GM23248 (cell line): ENCODE measurements at regions not wholly inside any gene's neighbourhood (a gene's known extent, or its start where the extent isn't known, plus 50 kb on each side); places are given as distances from the start of the nearest gene placed in this dataset.
"Not testable (repeated sequence)": the region's sequence is repeated elsewhere in the genome, so short reads cannot be mapped to it uniquely, and the experiment has no call there.

Source experiments
- DNase-seq: peaks from one replicate; pipeline ENCODE4 v3.0.0-alpha.2; 2015
- H2AFZ ChIP-seq: fragments of 200-600 bp; sonication (generic); 2 replicates; pipeline ENCODE4 v1.6.1; 2016; ENCODE audit warnings: antibody characterized with exemption
- H3F3A ChIP-seq: fragments of 200-600 bp; sonication (generic); 2 replicates; pipeline ENCODE4 v1.6.1; 2016; ENCODE audit warnings: mild to moderate bottlenecking, antibody characterized with exemption, mixed run types; ENCODE audit not compliant: insufficient read depth
- H3K27ac ChIP-seq: fragments of 200-600 bp; sonication (generic); 2 replicates; pipeline ENCODE4 v1.5.1; 2016; ENCODE audit warnings: mild to moderate bottlenecking
- H3K27me3 ChIP-seq: fragments of 200-600 bp; sonication (generic); replicated peaks from 2 replicates; pipeline ENCODE4 v1.6.1; 2016; ENCODE audit warnings: mild to moderate bottlenecking; ENCODE audit not compliant: insufficient read depth
- H3K36me3 ChIP-seq: fragments of 200-600 bp; sonication (generic); 2 replicates; pipeline ENCODE4 v1.6.1; 2016; ENCODE audit warnings: low read depth, mild to moderate bottlenecking
- H3K4me1 ChIP-seq: fragments of 200-600 bp; sonication (generic); 2 replicates; pipeline ENCODE4 v1.6.1; 2016; ENCODE audit warnings: mild to moderate bottlenecking; ENCODE audit not compliant: insufficient read depth
- H3K4me2 ChIP-seq: fragments of 200-600 bp; sonication (generic); one replicate; pipeline ENCODE4 v1.6.1; 2016; ENCODE audit warnings: mild to moderate bottlenecking; ENCODE audit not compliant: unreplicated experiment
- H3K4me3 ChIP-seq: fragments of 200-600 bp; sonication (generic); 2 replicates; pipeline ENCODE4 v1.5.1; 2016; ENCODE audit warnings: mild to moderate bottlenecking
- H3K79me2 ChIP-seq: fragments of 200-600 bp; sonication (generic); 2 replicates; pipeline ENCODE4 v1.6.1; 2016; ENCODE audit warnings: mild to moderate bottlenecking; ENCODE audit not compliant: insufficient read depth
- H3K9ac ChIP-seq: fragments of 200-600 bp; sonication (generic); 2 replicates; pipeline ENCODE4 v1.6.1; 2016; ENCODE audit warnings: mild to moderate bottlenecking
- H3K9me2 ChIP-seq: fragments of 200-600 bp; sonication (generic); 2 replicates; pipeline ENCODE4 v1.6.1; 2016; ENCODE audit warnings: mixed run types, mild to moderate bottlenecking, moderate library complexity; ENCODE audit not compliant: insufficient read depth
- H3K9me3 ChIP-seq: fragments of 200-600 bp; sonication (generic); one replicate; pipeline ENCODE4 v1.6.1; 2017; ENCODE audit warnings: low read depth
- H4K20me1 ChIP-seq: fragments of 200-600 bp; sonication (generic); 2 replicates; pipeline ENCODE4 v1.6.0; 2016; ENCODE audit not compliant: insufficient read depth
- EZH2 ChIP-seq: fragments of 200-600 bp; sonication (generic); IDR thresholded peaks from 2 replicates; pipeline ENCODE4 v1.6.1; 2018; ENCODE audit warnings: antibody characterized with exemption, mild to moderate bottlenecking; ENCODE audit not compliant: insufficient read depth, poor library complexity, severe bottlenecking
- EZH2phosphoT487 ChIP-seq: fragments of 200-600 bp; sonication (generic); IDR thresholded peaks from 2 replicates; pipeline ENCODE4 v1.6.1; 2018; ENCODE audit warnings: antibody characterized with exemption, moderate library complexity, mild to moderate bottlenecking, low read depth; ENCODE audit not compliant: insufficient read depth
- WGBS, 2 experiments: methylation state at CpG; one replicate each; pipeline ENCODE4 v1.1.6; 2015 to 2017; ENCODE audit warnings: low lambda C conversion rate in 2 of 2, low coverage in 1 of 2; ENCODE audit errors: missing lambda C conversion rate in 2 of 2; 5-methylcytosine and 5-hydroxymethylcytosine counted together
- in situ Hi-C: fragments of 300-500 bp; cut with MboI; formaldehyde crosslinking; loops from 2 replicates; pipeline ENCODE4 v1.15.0; 2020

- WGBS, 2 experiments = 35 to 36% methylated on average over 2 of the region's 2 CpGs
- no peak overlapping the region for H3K27ac ChIP-seq
- no peaks in the 10 kb centered on the region for H3K9me2 ChIP-seq
- no peaks in the 10 kb centered on the region for H3K4me1 ChIP-seq
- H3K27me3 ChIP-seq = no peaks in the 10 kb centered on the region
- H4K20me1 ChIP-seq = no peaks in the 10 kb centered on the region
- no peaks in the 10 kb centered on the region for H3K9me3 ChIP-seq
- no peaks in the 10 kb centered on the region for H3K79me2 ChIP-seq
- no peak for DNase-seq
- no peaks in the 10 kb centered on the region for H3K36me3 ChIP-seq
- in situ Hi-C loops = no loop called here
- no peak overlapping the region for H3K9ac ChIP-seq
- H3F3A ChIP-seq = no peaks in the 10 kb centered on the region
- H2AFZ ChIP-seq = no peak overlapping the region
- no peak for TF ChIP-seq EZH2phosphoT487
- TF ChIP-seq EZH2 = no peak
- no peak overlapping the region for H3K4me3 ChIP-seq
- H3K4me2 ChIP-seq = no peak overlapping the region
These were observed 968.8 kb downstream of the TUBA3C start for GRCh38 chr13:18212873-18213272.

GRCh38 chr13:18211752-18212560 is 969.7 kb downstream of the TUBA3C start:
- H3K4me2 ChIP-seq, DNase-seq, H3K9ac ChIP-seq, H3K9me2 ChIP-seq, H3K36me3 ChIP-seq, H3K4me3 ChIP-seq, H3K79me2 ChIP-seq, H3F3A ChIP-seq, in situ Hi-C loops, H3K9me3 ChIP-seq, H3K27me3 ChIP-seq, H3K4me1 ChIP-seq, H4K20me1 ChIP-seq, H2AFZ ChIP-seq, H3K27ac ChIP-seq: not testable (repeated sequence)
- 45 to 46% methylated on average over 5 of the region's 5 CpGs for WGBS, 2 experiments

- H3F3A ChIP-seq, H3K9ac ChIP-seq, H3K4me3 ChIP-seq, H3K27me3 ChIP-seq, in situ Hi-C loops, H2AFZ ChIP-seq, H3K36me3 ChIP-seq, H3K79me2 ChIP-seq, DNase-seq, H3K9me3 ChIP-seq, H3K27ac ChIP-seq, H3K4me1 ChIP-seq, H3K9me2 ChIP-seq, H4K20me1 ChIP-seq, H3K4me2 ChIP-seq: not testable (repeated sequence)
- 13 to 19% methylated on average over 4 of the region's 4 CpGs for WGBS, 2 experiments
These were observed 976.9 kb downstream of the TUBA3C start for GRCh38 chr13:18204614-18205178.

- DNase-seq, H3K27ac ChIP-seq, H3K4me3 ChIP-seq, in situ Hi-C loops, H4K20me1 ChIP-seq, H2AFZ ChIP-seq, H3K9me3 ChIP-seq, H3K9me2 ChIP-seq, H3K27me3 ChIP-seq, H3F3A ChIP-seq, H3K79me2 ChIP-seq, H3K36me3 ChIP-seq, H3K4me1 ChIP-seq, H3K4me2 ChIP-seq, H3K9ac ChIP-seq: not testable (repeated sequence)
- WGBS, 2 experiments = 56 to 62% methylated on average over 3 to 7 of the region's 22 CpGs
These were observed 986.3 kb downstream of the TUBA3C start for GRCh38 chr13:18195365-18195678.

GRCh38 chr13:18194631-18195364 is 986.8 kb downstream of the TUBA3C start:
- H3K4me3 ChIP-seq, H3K27ac ChIP-seq: not testable (repeated sequence)

GRCh38 chr13:18194104-18194503 is 987.5 kb downstream of the TUBA3C start:
- WGBS, 2 experiments = 48 to 53% methylated on average over 26 to 27 of the region's 27 CpGs
- H3K9me3 ChIP-seq, H3K27ac ChIP-seq, H3K4me1 ChIP-seq, in situ Hi-C loops, DNase-seq, H3K36me3 ChIP-seq, H3K27me3 ChIP-seq, H3K9ac ChIP-seq, H4K20me1 ChIP-seq, H3F3A ChIP-seq, H2AFZ ChIP-seq, H3K9me2 ChIP-seq, H3K4me3 ChIP-seq, H3K79me2 ChIP-seq, H3K4me2 ChIP-seq: not testable (repeated sequence)

More at GRCh38 chr13:18194631-18195364, 986.8 kb downstream of the TUBA3C start:
- H2AFZ ChIP-seq, H3K27me3 ChIP-seq, H3K4me1 ChIP-seq, H3K9me2 ChIP-seq, DNase-seq, H3K36me3 ChIP-seq, H3K79me2 ChIP-seq, H3K9ac ChIP-seq, H3F3A ChIP-seq, H3K4me2 ChIP-seq, H4K20me1 ChIP-seq, in situ Hi-C loops, H3K9me3 ChIP-seq: not testable (repeated sequence)
- 43 to 45% methylated on average over 12 to 16 of the region's 42 CpGs for WGBS, 2 experiments
